ENCODE measurements at regions not wholly inside any gene's neighbourhood (a gene's known extent, or its start where the extent isn't known, plus 50 kb on each side); places are given as distances from the start of the nearest gene placed in this dataset.

DNA sequence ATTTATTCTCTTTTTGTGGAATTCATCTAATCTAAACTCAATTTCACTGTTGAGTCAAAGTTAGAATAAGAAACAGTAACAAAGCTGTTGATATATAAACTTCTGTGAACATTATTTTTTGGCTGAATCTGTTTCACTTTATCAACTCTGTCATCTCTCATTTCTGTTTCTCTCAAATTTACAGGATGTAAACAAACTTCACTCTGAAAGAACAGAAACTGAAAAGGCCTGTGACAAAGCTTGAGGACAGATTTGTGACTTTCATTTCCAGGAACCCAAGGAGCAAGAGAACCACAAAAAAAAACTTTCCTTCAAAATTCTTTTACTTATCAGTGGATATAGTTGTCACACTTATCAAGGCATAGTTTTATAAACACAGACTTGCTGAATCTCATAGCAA is 447.9 kb upstream of the OPRM1 start:
- TF ChIP-seq CTCF (IDR thresholded peaks at IDR 0.05): no peak
- TF ChIP-seq POLR2A (IDR thresholded peaks at IDR 0.05): no peak
- TF ChIP-seq POLR2AphosphoS5 (IDR thresholded peaks at IDR 0.05): no peak
- TF ChIP-seq EP300 (IDR thresholded peaks at IDR 0.05): no peak
